MM.1S (cell line): ENCODE measurements at regions not wholly inside any gene's neighbourhood (a gene's known extent, or its start where the extent isn't known, plus 50 kb on each side); places are given as distances from the start of the nearest gene placed in this dataset.

Source experiments
- DNase-seq: peaks from one replicate; pipeline ENCODE4 v3.0.0-alpha.2; 2015
- H2AFZ ChIP-seq: fragments of 300-600 bp; sonication (generic); 2 replicates; pipeline ENCODE4 v1.6.0; 2016; ENCODE audit warnings: antibody characterized with exemption, low read length
- H3F3A ChIP-seq: fragments of 300-600 bp; sonication (generic); 2 replicates; pipeline ENCODE4 v1.6.1; 2016; ENCODE audit warnings: mild to moderate bottlenecking, antibody characterized with exemption, low read length, moderate library complexity, mixed read lengths; ENCODE audit not compliant: insufficient read depth
- H3K27ac ChIP-seq: fragments of 300-600 bp; sonication (generic); 2 replicates; pipeline ENCODE4 v1.5.1; 2016; ENCODE audit warnings: mild to moderate bottlenecking, low read length
- H3K27me3 ChIP-seq: fragments of 300-600 bp; sonication (generic); replicated peaks from 2 replicates; pipeline ENCODE4 v1.6.0; 2016; ENCODE audit warnings: low read length; ENCODE audit not compliant: insufficient read depth
- H3K36me3 ChIP-seq: fragments of 300-600 bp; sonication (generic); replicated peaks from 2 replicates; pipeline ENCODE4 v1.6.1; 2016; ENCODE audit warnings: mild to moderate bottlenecking, low read length, mixed read lengths; ENCODE audit not compliant: insufficient read depth
- H3K4me1 ChIP-seq: fragments of 300-600 bp; sonication (generic); 2 replicates; pipeline ENCODE4 v1.6.1; 2016; ENCODE audit warnings: low read length, mixed read lengths
- H3K4me2 ChIP-seq: fragments of 300-600 bp; sonication (generic); 2 replicates; pipeline ENCODE4 v1.6.0; 2016; ENCODE audit warnings: low read depth, low read length
- H3K4me3 ChIP-seq: fragments of 300-600 bp; sonication (generic); 2 replicates; pipeline ENCODE4 v1.5.1; 2016; ENCODE audit warnings: low read length, mixed read lengths
- H3K79me2 ChIP-seq: fragments of 300-600 bp; sonication (generic); 2 replicates; pipeline ENCODE4 v1.6.1; 2016; ENCODE audit warnings: mixed run types, low read length, mixed read lengths
- H3K9ac ChIP-seq: fragments of 300-600 bp; sonication (generic); 2 replicates; pipeline ENCODE4 v1.6.1; 2016; ENCODE audit warnings: low read length, mixed read lengths
- H3K9me2 ChIP-seq: fragments of 300-600 bp; sonication (generic); replicated peaks from 2 replicates; pipeline ENCODE4 v1.6.1; 2016; ENCODE audit warnings: mild to moderate bottlenecking, low read length, mixed read lengths; ENCODE audit not compliant: insufficient read depth
- H3K9me3 ChIP-seq: fragments of 300-600 bp; sonication (generic); replicated peaks from 2 replicates; pipeline ENCODE4 v1.6.1; 2016; ENCODE audit warnings: mild to moderate bottlenecking, low read length, mixed read lengths; ENCODE audit not compliant: insufficient read depth
- H4K20me1 ChIP-seq: fragments of 300-600 bp; sonication (generic); 2 replicates; pipeline ENCODE4 v1.6.1; 2016; ENCODE audit warnings: mild to moderate bottlenecking, low read length, moderate library complexity, mixed read lengths; ENCODE audit not compliant: insufficient read depth
- EZH2 ChIP-seq: fragments of 300-600 bp; sonication (generic); optimal IDR thresholded peaks from 2 replicates; pipeline ENCODE3; 2017; ENCODE audit warnings: low read depth, mild to moderate bottlenecking, antibody characterized with exemption, low read length, mixed read lengths
- EZH2phosphoT487 ChIP-seq: fragments of 300-600 bp; sonication (generic); IDR thresholded peaks from 2 replicates; pipeline ENCODE4 v1.6.1; 2018; ENCODE audit warnings: antibody characterized with exemption, low read length
- TF ChIP-seq, protein P1 (sequence below): fragments of 300-600 bp; sonication (generic); IDR thresholded peaks from 2 replicates; pipeline ENCODE4 v1.5.1; 2016; ENCODE audit warnings: antibody characterized with exemption, low read length, mixed read lengths

DNA sequence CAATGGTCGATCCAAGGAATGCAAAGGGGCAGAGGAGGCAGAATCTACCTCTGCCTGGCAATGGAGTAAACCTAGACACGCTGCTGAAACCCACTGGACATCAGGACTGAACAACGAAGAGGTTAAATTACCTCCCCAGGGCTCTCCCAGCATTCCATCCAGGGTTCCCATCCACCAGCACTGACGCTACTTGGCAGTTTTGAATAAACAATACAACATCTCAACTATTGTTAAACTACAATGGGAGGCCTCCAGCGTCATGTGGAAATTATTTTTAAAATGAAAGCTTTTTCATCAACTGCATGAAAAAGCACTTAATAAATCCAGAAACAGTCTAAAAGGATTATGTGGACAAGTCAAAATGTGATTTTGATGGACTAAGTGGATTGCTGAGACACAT, 96.8 kb upstream of the NHSL1 start:
- Histone ChIP-seq H3K36me3 (no peaks in the 10 kb centered on the region), H3F3A (no peaks in the 10 kb centered on the region), H3K9me3 (no peaks in the 10 kb centered on the region), H3K9ac (no peak overlapping the region), H3K4me1 (no peaks in the 10 kb centered on the region; the same call in 1 of the 2 replicates), H4K20me1 (no peaks in the 10 kb centered on the region), H2AFZ (no peak overlapping the region), H3K27ac (no peak overlapping the region), H3K9me2 (no peaks in the 10 kb centered on the region), H3K4me2 (no peak overlapping the region), H3K4me3 (no peak overlapping the region), H3K27me3 (no peaks in the 10 kb centered on the region), H3K79me2 (no peaks in the 10 kb centered on the region)
- DNase-seq, result no peak
- TF ChIP-seq EZH2, result no peak
- no peak for TF ChIP-seq EZH2phosphoT487
- TF ChIP-seq, protein P1, sequence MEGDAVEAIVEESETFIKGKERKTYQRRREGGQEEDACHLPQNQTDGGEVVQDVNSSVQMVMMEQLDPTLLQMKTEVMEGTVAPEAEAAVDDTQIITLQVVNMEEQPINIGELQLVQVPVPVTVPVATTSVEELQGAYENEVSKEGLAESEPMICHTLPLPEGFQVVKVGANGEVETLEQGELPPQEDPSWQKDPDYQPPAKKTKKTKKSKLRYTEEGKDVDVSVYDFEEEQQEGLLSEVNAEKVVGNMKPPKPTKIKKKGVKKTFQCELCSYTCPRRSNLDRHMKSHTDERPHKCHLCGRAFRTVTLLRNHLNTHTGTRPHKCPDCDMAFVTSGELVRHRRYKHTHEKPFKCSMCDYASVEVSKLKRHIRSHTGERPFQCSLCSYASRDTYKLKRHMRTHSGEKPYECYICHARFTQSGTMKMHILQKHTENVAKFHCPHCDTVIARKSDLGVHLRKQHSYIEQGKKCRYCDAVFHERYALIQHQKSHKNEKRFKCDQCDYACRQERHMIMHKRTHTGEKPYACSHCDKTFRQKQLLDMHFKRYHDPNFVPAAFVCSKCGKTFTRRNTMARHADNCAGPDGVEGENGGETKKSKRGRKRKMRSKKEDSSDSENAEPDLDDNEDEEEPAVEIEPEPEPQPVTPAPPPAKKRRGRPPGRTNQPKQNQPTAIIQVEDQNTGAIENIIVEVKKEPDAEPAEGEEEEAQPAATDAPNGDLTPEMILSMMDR, result no peak

DNA sequence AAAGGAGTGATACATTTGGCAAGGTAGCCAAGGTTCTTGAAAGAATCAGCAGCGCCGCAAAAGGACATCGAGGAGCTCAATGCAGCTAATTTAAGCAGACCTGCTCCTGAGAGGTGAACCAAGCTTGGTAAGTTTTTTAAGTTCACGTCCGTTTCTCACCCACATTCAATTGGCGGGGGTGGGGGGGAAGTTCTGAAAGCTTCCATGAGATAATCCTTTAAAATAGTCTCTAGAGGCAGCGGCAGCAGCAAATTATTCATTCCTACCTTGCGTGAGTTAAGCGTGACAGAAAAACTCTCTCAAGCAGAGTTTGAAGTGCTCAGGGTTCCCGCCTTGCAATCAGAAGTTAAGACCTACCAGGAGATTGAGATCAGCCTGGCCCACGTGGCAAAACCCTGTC, 97.3 kb upstream of the NHSL1 start:
- H3K9ac ChIP-seq, result no peak overlapping the region
- H3K79me2 ChIP-seq, result no peaks in the 10 kb centered on the region
- no peaks in the 10 kb centered on the region for H4K20me1 ChIP-seq
- no peaks in the 10 kb centered on the region for H3K36me3 ChIP-seq
- TF ChIP-seq EZH2, result no peak
- TF ChIP-seq, protein P1, result no peak
- no peak for TF ChIP-seq EZH2phosphoT487
- no peak overlapping the region for H3K4me2 ChIP-seq
- no peaks in the 10 kb centered on the region for H3K9me3 ChIP-seq
- no peaks in the 10 kb centered on the region for H3K27me3 ChIP-seq
- H2AFZ ChIP-seq, result no peak overlapping the region
- no peak overlapping the region for H3K27ac ChIP-seq
- H3F3A ChIP-seq, result no peaks in the 10 kb centered on the region
- H3K4me3 ChIP-seq, result no peak overlapping the region
- H3K9me2 ChIP-seq, result no peaks in the 10 kb centered on the region
- no peaks in the 10 kb centered on the region; the same call in 1 of the 2 replicates for H3K4me1 ChIP-seq
- no peak for DNase-seq

DNA sequence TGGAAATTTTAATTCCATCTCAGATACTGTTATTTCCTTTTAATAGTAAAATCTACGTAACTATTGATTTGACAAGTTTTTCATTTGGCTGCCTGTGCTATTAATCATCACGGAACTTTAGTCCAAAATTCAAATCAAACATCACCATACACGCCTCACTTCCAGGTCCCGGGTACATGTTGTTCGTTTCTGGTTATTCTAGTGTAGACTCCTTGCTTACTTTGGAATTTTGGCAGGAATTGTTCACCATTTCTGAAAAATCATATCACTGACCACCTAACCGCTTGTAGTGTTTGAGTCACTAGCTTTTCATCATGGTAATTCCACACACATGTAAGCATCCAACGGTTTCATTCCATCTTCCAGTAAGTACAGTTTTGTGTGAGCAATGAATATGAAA, 98.0 kb upstream of the NHSL1 start:
- Histone ChIP-seq H3F3A (no peaks in the 10 kb centered on the region), H3K36me3 (no peaks in the 10 kb centered on the region), H3K4me1 (no peaks in the 10 kb centered on the region; the same call in 1 of the 2 replicates), H3K27ac (no peak overlapping the region), H4K20me1 (no peaks in the 10 kb centered on the region), H2AFZ (no peak overlapping the region), H3K9me2 (no peaks in the 10 kb centered on the region), H3K4me3 (no peak overlapping the region), H3K79me2 (no peaks in the 10 kb centered on the region), H3K9ac (no peak overlapping the region), H3K4me2 (no peak overlapping the region), H3K9me3 (no peaks in the 10 kb centered on the region), H3K27me3 (no peaks in the 10 kb centered on the region)
- no peak for DNase-seq
- TF ChIP-seq EZH2phosphoT487 (no peak), EZH2 (no peak)
- TF ChIP-seq, protein P1, result no peak
